ENCODE measurements at regions not wholly inside any gene's neighbourhood (a gene's known extent, or its start where the extent isn't known, plus 50 kb on each side); places are given as distances from the start of the nearest gene placed in this dataset.
"Not testable (repeated sequence)": the region's sequence is repeated elsewhere in the genome, so short reads cannot be mapped to it uniquely, and the experiment has no call there.

- Mint-ChIP-seq H3K27me3 (ENCODE audit: insufficient read depth) (no peaks in the 10 kb centered on the region), H3K4me1 (ENCODE audit: low read depth) (no peaks in the 10 kb centered on the region), H3K27ac (no peak overlapping the region), H3K36me3 (ENCODE audit: low read depth) (no peaks in the 10 kb centered on the region), H3K9me3 (peaks cover 14% of the 10 kb centered on the region), H3K4me3 (no peak overlapping the region)
- TF ChIP-seq CTCF (IDR thresholded peaks at IDR 0.05): no peak
- no peak for DNase-seq
Observed at GRCh38 chr2:49693961-49694360, 539.6 kb upstream of the FSHR start.

GRCh38 chr2:49692022-49692421 is 537.7 kb upstream of the FSHR start:
- H3K36me3 Mint-ChIP-seq (ENCODE audit: low read depth); H3K27me3 Mint-ChIP-seq (ENCODE audit: insufficient read depth); H3K27ac Mint-ChIP-seq; DNase-seq; H3K4me1 Mint-ChIP-seq (ENCODE audit: low read depth); H3K4me3 Mint-ChIP-seq; H3K9me3 Mint-ChIP-seq: not testable (repeated sequence)

- H3K4me3 Mint-ChIP-seq: no peak overlapping the region
- TF ChIP-seq CTCF (IDR thresholded peaks at IDR 0.05): peak; percentile 57
- no peak for DNase-seq
- no peaks in the 10 kb centered on the region for H3K4me1 Mint-ChIP-seq (ENCODE audit: low read depth)
- H3K36me3 Mint-ChIP-seq (ENCODE audit: low read depth): no peaks in the 10 kb centered on the region
- H3K9me3 Mint-ChIP-seq: peaks cover 20% of the 10 kb centered on the region
- H3K27ac Mint-ChIP-seq: no peak overlapping the region
- no peaks in the 10 kb centered on the region; the same call in 1 of the 2 replicates for H3K27me3 Mint-ChIP-seq (ENCODE audit: insufficient read depth)
Observed at GRCh38 chr2:49687918-49688317, 533.6 kb upstream of the FSHR start.

- no peak overlapping the region for H3K4me3 Mint-ChIP-seq
Observed at GRCh38 chr2:49686897-49687442, 532.7 kb upstream of the FSHR start.

GRCh38 chr2:49686291-49686690 is 532.0 kb upstream of the FSHR start:
- DNase-seq: no peak
- Mint-ChIP-seq H3K9me3 (peaks cover 18% of the 10 kb centered on the region), H3K36me3 (ENCODE audit: low read depth) (no peaks in the 10 kb centered on the region), H3K4me3 (no peak overlapping the region), H3K27ac (no peak overlapping the region), H3K27me3 (ENCODE audit: insufficient read depth) (no peaks in the 10 kb centered on the region; the same call in 1 of the 2 replicates), H3K4me1 (ENCODE audit: low read depth) (no peaks in the 10 kb centered on the region)
- TF ChIP-seq CTCF (IDR thresholded peaks at IDR 0.05): no peak

More at GRCh38 chr2:49686897-49687442, 532.7 kb upstream of the FSHR start:
- no peaks in the 10 kb centered on the region for H3K36me3 Mint-ChIP-seq (ENCODE audit: low read depth)
- no peak overlapping the region for H3K27ac Mint-ChIP-seq
- H3K27me3 Mint-ChIP-seq (ENCODE audit: insufficient read depth): no peaks in the 10 kb centered on the region; the same call in 1 of the 2 replicates
- peaks cover 16% of the 10 kb centered on the region for H3K9me3 Mint-ChIP-seq
- no peaks in the 10 kb centered on the region for H3K4me1 Mint-ChIP-seq (ENCODE audit: low read depth)
- TF ChIP-seq CTCF (IDR thresholded peaks at IDR 0.05): no peak
- DNase-seq: no peak

- Mint-ChIP-seq H3K4me3 (no peak overlapping the region), H3K27me3 (ENCODE audit: insufficient read depth) (no peaks in the 10 kb centered on the region), H3K27ac (no peak overlapping the region), H3K9me3 (peaks cover 34% of the 10 kb centered on the region), H3K36me3 (ENCODE audit: low read depth) (no peaks in the 10 kb centered on the region), H3K4me1 (ENCODE audit: low read depth) (no peaks in the 10 kb centered on the region)
- TF ChIP-seq CTCF (IDR thresholded peaks at IDR 0.05): no peak
- no peak for DNase-seq
Observed at GRCh38 chr2:49677227-49677626, 522.9 kb upstream of the FSHR start.
